Upper lobe of right lung (tissue), 1 donor: ENCODE measurements at regions not wholly inside any gene's neighbourhood (a gene's known extent, or its start where the extent isn't known, plus 50 kb on each side); places are given as distances from the start of the nearest gene placed in this dataset.

Experiments
- ATAC-seq: fragments of 200-7000 bp; cut with Tn5 transposase; one replicate; pipeline ENCODE4 v1.9.1; 2020; ENCODE audit warnings: mild to moderate bottlenecking, moderate library complexity
- DNase-seq: peaks from one replicate; pipeline ENCODE4 v3.0.0-alpha.2; 2020
- H3K27ac ChIP-seq: fragments of 200-600 bp; one replicate; pipeline ENCODE4 v1.8.0; 2022
- H3K27me3 ChIP-seq: fragments of 200-600 bp; one replicate; pipeline ENCODE4 v1.8.0; 2022; ENCODE audit warnings: mild to moderate bottlenecking
- H3K36me3 ChIP-seq: fragments of 200-600 bp; one replicate; pipeline ENCODE4 v1.8.0; 2022
- H3K4me1 ChIP-seq: fragments of 200-600 bp; one replicate; pipeline ENCODE4 v1.8.0; 2022
- H3K4me3 ChIP-seq: fragments of 200-600 bp; one replicate; pipeline ENCODE4 v1.8.0; 2022; ENCODE audit warnings: mild to moderate bottlenecking
- H3K9me3 ChIP-seq: fragments of 200-600 bp; one replicate; pipeline ENCODE4 v1.8.0; 2022
- CTCF ChIP-seq: fragments of 200-600 bp; IDR thresholded peaks from one replicate; pipeline ENCODE4 v1.8.0; 2022; ENCODE audit warnings: antibody characterized with exemption
- intact Hi-C: fragments of 100-400 bp; cut with DNase I; formaldehyde crosslinking; loops from one replicate; pipeline ENCODE4 v1.11.0; 2022
- donor health status: DM: no; HTN: yes; CAD: no; lungs with severe emphysema.

DNA sequence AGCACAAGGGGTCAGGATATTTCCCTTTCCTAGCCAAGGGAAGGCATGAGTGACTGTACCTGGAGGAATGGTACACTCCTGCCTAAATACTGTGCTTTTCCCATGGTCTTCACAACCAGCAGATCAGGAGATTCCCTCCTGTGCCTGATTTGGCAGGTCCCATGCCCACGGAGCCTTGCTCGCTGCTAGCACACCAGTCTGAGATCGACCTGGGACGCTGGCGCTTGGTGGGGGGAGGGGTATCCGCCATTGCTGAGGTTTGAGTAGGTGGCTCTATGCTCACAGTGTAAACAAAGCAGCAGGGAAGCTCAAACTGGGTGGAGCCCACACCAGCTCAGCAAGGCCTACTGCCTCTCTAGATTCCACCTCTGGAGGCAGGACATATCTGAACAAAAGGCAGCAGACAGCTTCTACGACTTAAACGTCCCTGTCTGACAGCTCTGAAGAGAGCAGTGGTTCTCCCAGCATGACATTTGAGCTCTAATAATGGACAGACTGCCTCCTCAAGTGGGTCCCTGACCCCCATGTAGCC, 486.0 kb upstream of the CHRM3 start:
- H3K36me3 ChIP-seq = no peaks in the 10 kb centered on the region
- no peak overlapping the region for H3K27ac ChIP-seq
- no peak overlapping the region for H3K4me3 ChIP-seq
- DNase-seq (no peak), ATAC-seq (no peak)
- H3K9me3 ChIP-seq = no peaks in the 10 kb centered on the region
- H3K27me3 ChIP-seq = no peaks in the 10 kb centered on the region
- no peak for TF ChIP-seq CTCF
- no peaks in the 10 kb centered on the region for H3K4me1 ChIP-seq
- intact Hi-C loops = no loop called here

DNA sequence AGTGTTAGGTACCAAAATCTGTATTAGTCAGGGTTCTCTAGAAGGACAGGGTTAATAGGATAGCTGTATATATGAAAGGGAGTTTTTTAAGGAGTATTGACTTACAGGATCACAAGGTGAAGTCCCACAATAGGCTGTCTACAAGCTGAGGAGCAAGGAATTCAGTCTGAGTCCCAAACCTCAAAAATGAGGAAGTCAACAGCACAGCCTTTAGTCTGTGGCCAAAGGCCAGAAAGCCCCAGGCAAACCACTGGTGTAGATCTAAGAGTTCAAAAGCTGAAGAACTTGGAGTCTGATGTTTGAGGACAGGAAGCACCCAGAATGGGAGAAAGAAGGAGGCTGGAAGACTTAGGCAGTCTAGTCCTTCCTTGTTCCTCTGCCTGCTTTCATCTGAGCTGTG, 487.5 kb upstream of the CHRM3 start:
- ATAC-seq = no peak
- no peak for TF ChIP-seq CTCF
- H3K4me3 ChIP-seq = no peak overlapping the region
- H3K27ac ChIP-seq = no peak overlapping the region
- no peaks in the 10 kb centered on the region for H3K9me3 ChIP-seq
- intact Hi-C loops = no loop called here
- no peaks in the 10 kb centered on the region for H3K36me3 ChIP-seq
- DNase-seq = no peak
- H3K4me1 ChIP-seq = no peaks in the 10 kb centered on the region
- H3K27me3 ChIP-seq = no peaks in the 10 kb centered on the region

DNA sequence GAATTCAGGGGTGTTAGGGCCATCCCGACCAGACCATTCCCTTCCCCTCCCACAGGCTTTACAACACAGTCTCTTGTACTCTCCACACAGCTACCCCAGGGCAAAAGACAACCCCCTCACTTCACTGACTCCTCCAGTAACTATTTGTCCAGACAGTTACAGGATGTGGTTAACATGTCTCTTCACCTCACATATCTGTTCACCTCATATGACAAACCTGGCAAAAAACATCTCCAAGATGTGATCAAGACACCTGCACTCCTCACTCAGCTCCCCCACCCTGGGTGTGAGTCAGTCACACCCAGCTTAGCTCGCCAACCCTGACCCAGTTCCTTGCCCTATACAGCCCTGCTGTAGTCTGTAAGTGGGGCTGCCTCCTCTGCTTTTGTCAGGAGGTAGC, 490.5 kb upstream of the CHRM3 start:
- no peak overlapping the region for H3K4me3 ChIP-seq
- H3K27me3 ChIP-seq = no peaks in the 10 kb centered on the region
- H3K9me3 ChIP-seq = no peaks in the 10 kb centered on the region
- ATAC-seq (no peak), DNase-seq (no peak)
- no peaks in the 10 kb centered on the region for H3K4me1 ChIP-seq
- TF ChIP-seq CTCF = no peak
- intact Hi-C loops = no loop called here
- no peaks in the 10 kb centered on the region for H3K36me3 ChIP-seq
- H3K27ac ChIP-seq = no peak overlapping the region

- H3K9me3 ChIP-seq = no peaks in the 10 kb centered on the region
- H3K36me3 ChIP-seq = no peaks in the 10 kb centered on the region
- no peak overlapping the region for H3K27ac ChIP-seq
- no peaks in the 10 kb centered on the region for H3K27me3 ChIP-seq
- H3K4me1 ChIP-seq = no peaks in the 10 kb centered on the region
- DNase-seq = no peak
- intact Hi-C loops = no loop called here
- no peak overlapping the region for H3K4me3 ChIP-seq
- ATAC-seq = no peak
- TF ChIP-seq CTCF = no peak
Measured at GRCh38 chr1:238892612-238893011, 493.8 kb upstream of the CHRM3 start.

DNA sequence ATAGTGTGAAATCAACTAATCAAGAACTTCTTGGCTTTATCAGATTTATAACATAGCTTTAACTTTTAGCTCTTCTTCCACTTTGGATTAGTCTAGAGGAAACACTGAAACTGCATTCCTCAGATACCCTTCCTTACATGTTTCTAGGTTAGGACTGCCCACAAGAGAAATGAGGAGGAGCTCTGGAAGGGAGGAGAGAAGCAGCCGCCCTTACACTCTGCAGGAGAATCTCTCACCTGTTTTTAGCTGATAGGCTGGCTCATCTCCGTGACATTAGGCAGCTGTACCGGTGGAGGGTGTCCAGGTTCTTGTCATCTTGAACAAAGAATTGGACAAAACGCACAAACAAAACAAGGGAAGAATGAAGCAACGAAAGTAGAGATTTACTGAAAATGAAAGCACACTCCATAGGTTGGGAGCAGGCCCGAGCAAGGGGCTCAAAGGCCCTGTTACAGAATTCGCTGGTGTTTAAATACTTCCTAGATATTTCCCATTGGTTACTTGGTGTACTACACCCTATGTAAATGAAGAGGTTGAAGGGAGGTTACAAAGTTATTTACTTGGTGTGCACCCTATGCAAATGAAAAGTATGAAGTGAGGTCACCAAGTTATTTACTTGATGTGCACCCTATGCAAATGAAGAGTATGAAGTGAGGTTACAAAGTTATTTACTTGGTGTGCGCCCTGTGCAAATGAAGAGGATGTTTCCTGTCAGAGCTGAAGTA, 524.9 kb upstream of the CHRM3 start:
- Histone ChIP-seq H3K27ac (no peak overlapping the region), H3K36me3 (no peaks in the 10 kb centered on the region), H3K9me3 (no peaks in the 10 kb centered on the region), H3K27me3 (no peaks in the 10 kb centered on the region), H3K4me3 (no peak overlapping the region), H3K4me1 (no peaks in the 10 kb centered on the region)
- ATAC-seq = no peak
- intact Hi-C loops = no loop called here
- no peak for DNase-seq
- no peak for TF ChIP-seq CTCF
